GM12875 (cell line): ENCODE measurements at regions not wholly inside any gene's neighbourhood (a gene's known extent, or its start where the extent isn't known, plus 50 kb on each side); places are given as distances from the start of the nearest gene placed in this dataset.

Source experiments
- H3K4me3 ChIP-seq: one replicate; pipeline ENCODE4 v1.5.1; 2011; ENCODE audit warnings: low read depth, low read length, control low read depth
- CTCF ChIP-seq: IDR thresholded peaks from 2 replicates; pipeline ENCODE4 v1.5.1; 2011; ENCODE audit warnings: low read depth, mild to moderate bottlenecking, control low read depth, inconsistent platforms, low read length, moderate library complexity, borderline replicate concordance; ENCODE audit not compliant: insufficient read depth

GRCh38 chr18:41660654-41661053 lies 294.4 kb upstream of the PIK3C3 start:
- TF ChIP-seq CTCF, result no peak
- H3K4me3 ChIP-seq, result no peak overlapping the region

GRCh38 chr18:41659438-41660130 lies 295.4 kb upstream of the PIK3C3 start:
- no peak overlapping the region for H3K4me3 ChIP-seq
- no peak for TF ChIP-seq CTCF

- TF ChIP-seq CTCF, result no peak
- H3K4me3 ChIP-seq, result no peak overlapping the region
Observed at GRCh38 chr18:41657189-41657588, 297.8 kb upstream of the PIK3C3 start.

GRCh38 chr18:41655074-41655473 lies 300.0 kb upstream of the PIK3C3 start:
- no peak overlapping the region for H3K4me3 ChIP-seq
- TF ChIP-seq CTCF, result no peak

GRCh38 chr18:41647914-41648313 lies 307.1 kb upstream of the PIK3C3 start:
- no peak overlapping the region for H3K4me3 ChIP-seq
- no peak for TF ChIP-seq CTCF

- TF ChIP-seq CTCF, result no peak
- H3K4me3 ChIP-seq, result no peak overlapping the region
Observed at GRCh38 chr18:41646915-41647620, 308.0 kb upstream of the PIK3C3 start.
